ENCODE measurements at regions not wholly inside any gene's neighbourhood (a gene's known extent, or its start where the extent isn't known, plus 50 kb on each side); places are given as distances from the start of the nearest gene placed in this dataset.

GRCh38 chr13:81995316-81995715 is 1654.4 kb upstream of the SPRY2 start:
- no peak overlapping the region for H3K4me3 Mint-ChIP-seq
- no peaks in the 10 kb centered on the region for H3K27me3 Mint-ChIP-seq
- no peaks in the 10 kb centered on the region for H3K27me3 ChIP-seq (ENCODE audit: insufficient read depth, low read length)
- no peaks in the 10 kb centered on the region for H3K36me3 ChIP-seq (ENCODE audit: insufficient read depth, low read length)
- H3K4me1 ChIP-seq (ENCODE audit: insufficient read depth, low read length) = no peaks in the 10 kb centered on the region
- H3K4me1 Mint-ChIP-seq = no peaks in the 10 kb centered on the region
- DNase-seq = no peak
- H3K9me3 Mint-ChIP-seq = peaks cover 0 to 3% (median 2%) of the 10 kb centered on the region in 8 donors
- H3K36me3 Mint-ChIP-seq = no peaks in the 10 kb centered on the region
- intact Hi-C loops (cut with micrococcal nuclease) = no loop called here
- no peak overlapping the region for H3K4me3 ChIP-seq (ENCODE audit: low read length in 2 of 2)
- H3K9me3 ChIP-seq (ENCODE audit: control insufficient read depth in 1 of 2, low read length in 2 of 2) = no peaks in the 10 kb centered on the region
- H3K27ac ChIP-seq (ENCODE audit: low read depth, low read length) = no peak overlapping the region
- POLR2A ChIA-PET (ENCODE audit: partially characterized antibody) = no interaction called here
- H3K27ac Mint-ChIP-seq = no peak overlapping the region
- CTCF ChIA-PET (ENCODE audit: partially characterized antibody) = no interaction called here

DNA sequence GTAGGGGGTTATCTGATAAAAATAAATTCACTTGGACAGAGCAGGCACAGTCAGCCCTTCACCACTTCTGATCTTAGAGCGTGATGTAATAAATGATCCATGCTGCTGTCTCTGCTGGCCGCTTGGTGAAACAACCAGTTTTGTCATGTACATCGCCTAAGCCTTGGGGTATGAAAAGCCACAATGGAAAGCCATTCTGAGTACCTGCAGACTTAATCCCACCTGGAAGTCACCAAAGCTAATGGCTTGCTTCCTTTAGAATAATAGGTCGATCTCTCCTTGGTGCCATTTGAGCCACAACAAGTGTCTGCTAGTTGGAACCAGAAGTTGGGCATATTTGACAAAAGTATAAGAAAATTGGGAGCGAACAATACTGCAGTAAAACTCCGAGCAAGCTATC is 1649.7 kb upstream of the SPRY2 start:
- intact Hi-C loops (cut with micrococcal nuclease) = no loop called here
- Histone ChIP-seq H3K27ac (ENCODE audit: low read depth, low read length) (no peak overlapping the region), H3K9me3 (ENCODE audit: control insufficient read depth in 1 of 2, low read length in 2 of 2) (no peaks in the 10 kb centered on the region), H3K4me3 (ENCODE audit: low read length in 2 of 2) (no peak overlapping the region), H3K4me1 (ENCODE audit: insufficient read depth, low read length) (no peaks in the 10 kb centered on the region), H3K36me3 (ENCODE audit: insufficient read depth, low read length) (no peaks in the 10 kb centered on the region), H3K27me3 (ENCODE audit: insufficient read depth, low read length) (no peaks in the 10 kb centered on the region)
- peaks cover 0 to 12% (median 7%) of the 10 kb centered on the region in 8 donors for H3K9me3 Mint-ChIP-seq
- no peak overlapping the region for H3K4me3 Mint-ChIP-seq
- DNase-seq = no peak
- CTCF ChIA-PET (ENCODE audit: partially characterized antibody) = no interaction called here
- no peaks in the 10 kb centered on the region for H3K36me3 Mint-ChIP-seq
- H3K27ac Mint-ChIP-seq = no peak overlapping the region
- POLR2A ChIA-PET (ENCODE audit: partially characterized antibody) = no interaction called here
- no peaks in the 10 kb centered on the region for H3K27me3 Mint-ChIP-seq
- no peaks in the 10 kb centered on the region for H3K4me1 Mint-ChIP-seq

- Histone ChIP-seq H3K27me3 (ENCODE audit: insufficient read depth, low read length) (no peaks in the 10 kb centered on the region), H3K9me3 (ENCODE audit: control insufficient read depth in 1 of 2, low read length in 2 of 2) (no peaks in the 10 kb centered on the region), H3K4me1 (ENCODE audit: insufficient read depth, low read length) (no peaks in the 10 kb centered on the region), H3K36me3 (ENCODE audit: insufficient read depth, low read length) (no peaks in the 10 kb centered on the region), H3K4me3 (ENCODE audit: low read length in 2 of 2) (no peak overlapping the region), H3K27ac (ENCODE audit: low read depth, low read length) (no peak overlapping the region)
- Mint-ChIP-seq H3K4me1 (no peaks in the 10 kb centered on the region), H3K27ac (no peak overlapping the region), H3K4me3 (no peak overlapping the region), H3K27me3 (no peaks in the 10 kb centered on the region), H3K36me3 (no peaks in the 10 kb centered on the region), H3K9me3 (peaks cover 0 to 13% (median 7%) of the 10 kb centered on the region in 8 donors)
- no peak for DNase-seq
- intact Hi-C loops (cut with micrococcal nuclease) = no loop called here
- ChIA-PET CTCF (ENCODE audit: partially characterized antibody) (no interaction called here), POLR2A (ENCODE audit: partially characterized antibody) (no interaction called here)
Measured at GRCh38 chr13:81988567-81988966, 1647.6 kb upstream of the SPRY2 start.

- no peaks in the 10 kb centered on the region for H3K36me3 Mint-ChIP-seq
- intact Hi-C loops (cut with micrococcal nuclease) = no loop called here
Measured at GRCh38 chr13:81987677-81988357, 1646.9 kb upstream of the SPRY2 start.

GRCh38 chr13:81987159-81987558 is 1646.2 kb upstream of the SPRY2 start:
- no peaks in the 10 kb centered on the region for H3K9me3 ChIP-seq (ENCODE audit: control insufficient read depth in 1 of 2, low read length in 2 of 2)
- H3K36me3 ChIP-seq (ENCODE audit: insufficient read depth, low read length) = no peaks in the 10 kb centered on the region
- ChIA-PET POLR2A (ENCODE audit: partially characterized antibody) (no interaction called here), CTCF (ENCODE audit: partially characterized antibody) (no interaction called here)
- no peak for DNase-seq
- H3K27ac ChIP-seq (ENCODE audit: low read depth, low read length) = no peak overlapping the region
- no peaks in the 10 kb centered on the region for H3K4me1 ChIP-seq (ENCODE audit: insufficient read depth, low read length)
- H3K4me3 ChIP-seq (ENCODE audit: low read length in 2 of 2) = no peak overlapping the region
- Mint-ChIP-seq H3K4me3 (no peak overlapping the region), H3K36me3 (no peaks in the 10 kb centered on the region), H3K4me1 (no peaks in the 10 kb centered on the region), H3K9me3 (peaks cover 2 to 14% (median 7%) of the 10 kb centered on the region in 8 donors), H3K27ac (no peak overlapping the region), H3K27me3 (no peaks in the 10 kb centered on the region)
- no peaks in the 10 kb centered on the region for H3K27me3 ChIP-seq (ENCODE audit: insufficient read depth, low read length)
- intact Hi-C loops (cut with micrococcal nuclease) = no loop called here

More at GRCh38 chr13:81987677-81988357, 1646.9 kb upstream of the SPRY2 start:
- H3K27ac Mint-ChIP-seq = no peak overlapping the region
- CTCF ChIA-PET (ENCODE audit: partially characterized antibody) = no interaction called here
- H3K36me3 ChIP-seq (ENCODE audit: insufficient read depth, low read length) = no peaks in the 10 kb centered on the region
- POLR2A ChIA-PET (ENCODE audit: partially characterized antibody) = no interaction called here
- no peaks in the 10 kb centered on the region for H3K27me3 ChIP-seq (ENCODE audit: insufficient read depth, low read length)
- H3K4me3 Mint-ChIP-seq = no peak overlapping the region
- H3K27ac ChIP-seq (ENCODE audit: low read depth, low read length) = no peak overlapping the region
- H3K27me3 Mint-ChIP-seq = no peaks in the 10 kb centered on the region
- peaks cover 2 to 12% (median 7%) of the 10 kb centered on the region in 8 donors for H3K9me3 Mint-ChIP-seq
- H3K9me3 ChIP-seq (ENCODE audit: control insufficient read depth in 1 of 2, low read length in 2 of 2) = no peaks in the 10 kb centered on the region
- H3K4me1 Mint-ChIP-seq = no peaks in the 10 kb centered on the region
- DNase-seq = no peak
- no peaks in the 10 kb centered on the region for H3K4me1 ChIP-seq (ENCODE audit: insufficient read depth, low read length)
- no peak overlapping the region for H3K4me3 ChIP-seq (ENCODE audit: low read length in 2 of 2)

GRCh38 chr13:81986308-81986707 is 1645.4 kb upstream of the SPRY2 start:
- Histone ChIP-seq H3K27ac (ENCODE audit: low read depth, low read length) (no peak overlapping the region), H3K4me1 (ENCODE audit: insufficient read depth, low read length) (no peaks in the 10 kb centered on the region), H3K9me3 (ENCODE audit: control insufficient read depth in 1 of 2, low read length in 2 of 2) (no peaks in the 10 kb centered on the region), H3K4me3 (ENCODE audit: low read length in 2 of 2) (no peak overlapping the region), H3K27me3 (ENCODE audit: insufficient read depth, low read length) (no peaks in the 10 kb centered on the region), H3K36me3 (ENCODE audit: insufficient read depth, low read length) (no peaks in the 10 kb centered on the region)
- Mint-ChIP-seq H3K4me1 (no peaks in the 10 kb centered on the region), H3K27me3 (no peaks in the 10 kb centered on the region), H3K4me3 (no peak overlapping the region), H3K9me3 (peaks cover 2 to 16% (median 7%) of the 10 kb centered on the region in 8 donors), H3K27ac (no peak overlapping the region), H3K36me3 (no peaks in the 10 kb centered on the region)
- ChIA-PET POLR2A (ENCODE audit: partially characterized antibody) (no interaction called here), CTCF (ENCODE audit: partially characterized antibody) (no interaction called here)
- intact Hi-C loops (cut with micrococcal nuclease) = no loop called here
- no peak for DNase-seq

GRCh38 chr13:81957121-81957520 is 1616.2 kb upstream of the SPRY2 start:
- Histone ChIP-seq H3K4me3 (ENCODE audit: low read length in 2 of 2) (no peak overlapping the region), H3K27me3 (ENCODE audit: insufficient read depth, low read length) (no peaks in the 10 kb centered on the region), H3K36me3 (ENCODE audit: insufficient read depth, low read length) (no peaks in the 10 kb centered on the region), H3K9me3 (ENCODE audit: control insufficient read depth in 1 of 2, low read length in 2 of 2) (peaks cover 0 to 2% of the 10 kb centered on the region in 2 donors), H3K27ac (ENCODE audit: low read depth, low read length) (no peak overlapping the region), H3K4me1 (ENCODE audit: insufficient read depth, low read length) (no peaks in the 10 kb centered on the region)
- H3K4me1 Mint-ChIP-seq = no peaks in the 10 kb centered on the region
- no peaks in the 10 kb centered on the region for H3K27me3 Mint-ChIP-seq
- CTCF ChIA-PET (ENCODE audit: partially characterized antibody) = no interaction called here
- H3K4me3 Mint-ChIP-seq = no peak overlapping the region
- no peaks in the 10 kb centered on the region for H3K36me3 Mint-ChIP-seq
- POLR2A ChIA-PET (ENCODE audit: partially characterized antibody) = no interaction called here
- DNase-seq = no peak
- H3K9me3 Mint-ChIP-seq = peaks cover 0 to 21% (median 10%) of the 10 kb centered on the region in 8 donors
- intact Hi-C loops (cut with micrococcal nuclease) = no loop called here
- no peak overlapping the region for H3K27ac Mint-ChIP-seq

DNA sequence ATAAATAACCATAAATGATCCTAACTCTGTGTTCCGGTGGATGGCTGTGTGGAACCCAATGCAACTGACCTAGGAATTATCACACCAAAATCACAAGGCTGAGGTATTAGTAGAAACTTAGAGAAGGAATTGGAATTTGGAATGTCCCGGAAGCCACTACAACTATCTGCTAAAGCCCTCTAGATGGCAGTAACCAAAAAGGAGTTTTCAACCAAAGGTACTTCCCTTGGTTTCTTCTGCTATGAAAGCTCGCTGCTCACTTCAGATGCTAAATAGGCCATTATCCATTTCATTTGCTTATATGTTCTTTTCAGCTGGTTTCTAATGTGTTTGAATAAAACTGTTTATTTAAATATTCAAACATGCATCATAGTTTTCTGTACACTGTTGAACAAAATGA is 1589.1 kb upstream of the SPRY2 start:
- H3K4me3 Mint-ChIP-seq = no peak overlapping the region
- peaks cover 2 to 6% (median 5%) of the 10 kb centered on the region in 8 donors for H3K9me3 Mint-ChIP-seq
- H3K27ac Mint-ChIP-seq = no peak overlapping the region
- H3K27me3 Mint-ChIP-seq = no peaks in the 10 kb centered on the region
- no peak for DNase-seq
- H3K9me3 ChIP-seq (ENCODE audit: control insufficient read depth in 1 of 2, low read length in 2 of 2) = no peaks in the 10 kb centered on the region
- no peak overlapping the region for H3K27ac ChIP-seq (ENCODE audit: low read depth, low read length)
- H3K36me3 ChIP-seq (ENCODE audit: insufficient read depth, low read length) = no peaks in the 10 kb centered on the region
- no peaks in the 10 kb centered on the region for H3K4me1 Mint-ChIP-seq
- ChIA-PET CTCF (ENCODE audit: partially characterized antibody) (no interaction called here), POLR2A (ENCODE audit: partially characterized antibody) (no interaction called here)
- no peaks in the 10 kb centered on the region for H3K4me1 ChIP-seq (ENCODE audit: insufficient read depth, low read length)
- intact Hi-C loops (cut with micrococcal nuclease) = no loop called here
- H3K4me3 ChIP-seq (ENCODE audit: low read length in 2 of 2) = no peak overlapping the region
- H3K36me3 Mint-ChIP-seq = no peaks in the 10 kb centered on the region
- H3K27me3 ChIP-seq (ENCODE audit: insufficient read depth, low read length) = no peaks in the 10 kb centered on the region

All from CD4-positive, alpha-beta memory T cell (primary cell).